AG09319 (cell line): ENCODE measurements at regions not wholly inside any gene's neighbourhood (a gene's known extent, or its start where the extent isn't known, plus 50 kb on each side); places are given as distances from the start of the nearest gene placed in this dataset.
"Not testable (repeated sequence)": the region's sequence is repeated elsewhere in the genome, so short reads cannot be mapped to it uniquely, and the experiment has no call there.

ENCODE experiments used
- DNase-seq: peaks from one replicate; pipeline ENCODE4 v3.0.0-alpha.2; 2010; ENCODE audit warnings: low read depth; ENCODE audit errors: extremely low read depth
- CTCF ChIP-seq: IDR thresholded peaks from 2 replicates; pipeline ENCODE4 v1.5.1; 2011; ENCODE audit warnings: low read depth, mild to moderate bottlenecking, inconsistent platforms, low read length, moderate library complexity

DNA sequence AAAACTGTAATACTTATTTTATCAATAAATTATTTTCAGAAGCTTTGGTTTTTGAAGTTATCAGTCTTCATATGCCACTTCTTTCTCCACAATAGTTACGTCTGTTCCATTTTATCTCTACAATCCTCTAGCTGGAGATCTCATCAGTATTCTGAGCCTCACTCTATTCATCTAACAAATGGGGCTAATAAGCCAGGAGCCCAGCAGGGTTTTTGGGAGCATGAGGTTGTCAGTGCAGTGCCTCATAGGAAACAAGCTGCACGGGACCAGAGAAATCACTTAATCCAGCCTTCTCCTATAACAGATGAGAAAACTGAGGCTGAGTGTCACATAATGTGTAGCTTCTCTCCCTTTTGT lies 501.9 kb upstream of the RGS6 start:
- TF ChIP-seq CTCF = no peak
- DNase-seq = no peak

DNA sequence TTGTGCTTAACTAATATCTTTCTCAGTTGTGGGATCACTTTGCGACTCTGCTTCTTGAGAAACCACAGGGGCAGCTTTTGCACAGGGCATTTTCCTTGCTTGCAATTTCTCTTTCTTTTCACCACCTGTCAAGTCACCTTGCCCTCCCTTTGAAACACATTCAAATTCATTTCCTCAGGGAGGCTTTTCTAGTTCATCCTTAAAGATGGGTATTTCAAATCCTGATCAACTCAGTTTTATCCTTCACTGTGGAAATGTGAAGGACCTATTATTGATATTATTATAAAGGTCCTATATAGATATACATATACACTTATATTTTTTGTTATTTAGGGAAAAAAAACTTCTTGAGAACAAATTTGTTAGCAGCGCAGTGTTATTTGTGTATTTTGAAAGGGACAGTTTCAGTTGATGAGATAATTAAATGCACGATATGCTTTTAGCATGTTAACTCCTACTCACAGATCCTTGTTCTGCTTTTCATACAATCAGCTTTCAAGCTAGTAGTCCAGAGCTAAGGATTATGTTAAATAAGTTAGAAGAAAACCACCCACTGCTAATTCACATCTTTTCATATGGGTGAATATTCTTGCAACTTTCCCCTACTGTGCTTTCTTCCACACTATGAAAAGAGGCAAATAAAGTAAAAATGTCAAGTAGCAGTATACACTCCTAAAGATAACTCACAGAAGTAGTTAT lies 501.4 kb upstream of the RGS6 start:
- no peak for TF ChIP-seq CTCF
- DNase-seq = no peak

GRCh38 chr14:71432334-71433110 lies 499.7 kb upstream of the RGS6 start:
- DNase-seq = no peak
- no peak for TF ChIP-seq CTCF

GRCh38 chr14:71433303-71433702 lies 498.9 kb upstream of the RGS6 start:
- DNase-seq = no peak
- TF ChIP-seq CTCF = no peak

GRCh38 chr14:71435641-71436040 lies 496.6 kb upstream of the RGS6 start:
- DNase-seq = not testable (repeated sequence)

GRCh38 chr14:71437870-71438269 lies 494.4 kb upstream of the RGS6 start:
- DNase-seq = no peak
- no peak for TF ChIP-seq CTCF

DNA sequence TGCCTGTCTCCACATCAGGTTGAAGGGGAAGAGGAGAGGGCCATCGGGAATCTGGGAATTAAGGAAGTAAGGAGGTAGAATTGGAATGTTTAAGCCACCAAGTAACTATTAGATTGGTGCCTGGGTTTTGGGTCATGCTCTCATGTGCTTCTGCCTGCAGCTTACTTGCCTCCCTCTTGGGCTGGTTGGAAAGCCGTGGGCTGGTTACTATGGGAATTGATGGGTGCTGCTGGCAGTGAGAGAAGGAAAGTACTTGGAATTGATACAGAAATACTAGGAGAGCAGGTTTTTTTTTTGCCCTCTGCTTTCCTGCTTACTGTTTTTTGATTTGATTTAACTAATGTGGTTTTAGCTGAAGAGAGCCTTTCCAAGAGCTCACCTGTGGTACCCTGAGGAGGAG lies 493.5 kb upstream of the RGS6 start:
- TF ChIP-seq CTCF = no peak
- DNase-seq = no peak

DNA sequence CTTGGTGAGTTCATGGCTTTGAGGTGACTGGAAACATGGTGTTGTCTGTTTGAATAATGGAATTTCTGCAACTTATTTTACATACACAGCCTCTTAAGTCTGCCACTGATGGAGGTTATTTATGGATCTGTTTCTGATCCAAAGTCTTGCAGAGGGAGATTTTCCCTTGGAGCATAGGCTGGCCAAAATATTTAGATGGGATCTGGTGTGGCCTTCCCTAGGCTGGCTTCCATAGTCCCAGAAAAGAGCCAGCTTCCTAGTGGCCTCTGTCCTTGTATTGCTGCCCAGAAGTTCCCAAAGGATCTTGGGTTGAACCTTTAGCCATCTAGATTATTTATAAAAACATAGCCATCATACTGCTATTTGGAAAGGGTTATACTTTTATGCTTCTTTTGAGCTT lies 491.1 kb upstream of the RGS6 start:
- no peak for DNase-seq
- no peak for TF ChIP-seq CTCF
